SK-N-SH (cell line): ENCODE measurements at regions not wholly inside any gene's neighbourhood (a gene's known extent, or its start where the extent isn't known, plus 50 kb on each side); places are given as distances from the start of the nearest gene placed in this dataset.

Experiments used
- CTCF ChIA-PET: fragments of 300-600, 350-600 bp; formaldehyde crosslinking; extraction: SDS; loops from one replicate; lab custom pipeline; 2021; lab: Yijun Ruan, JAX
- POLR2A ChIA-PET: fragments of 350-600 bp; sonication (Branson Sonifier 250); formaldehyde crosslinking; extraction: SDS; loops from one replicate; lab custom pipeline; 2020; ENCODE audit warnings: antibody characterized with exemption, inconsistent platforms; lab: Yijun Ruan, JAX
- DNase-seq: peaks from one replicate; pipeline ENCODE4 v3.0.0; 2012
- H2AFZ ChIP-seq: fragments of 200-600 bp; sonication (generic); 2 replicates; pipeline ENCODE4 v1.8.1; 2016; ENCODE audit warnings: antibody characterized with exemption, mild to moderate bottlenecking, low read depth
- H3F3A ChIP-seq: fragments of 200-600 bp; sonication (generic); replicated peaks from 2 replicates; pipeline ENCODE3; 2016; ENCODE audit warnings: antibody characterized with exemption, mild to moderate bottlenecking; ENCODE audit not compliant: insufficient read depth
- H3K27ac ChIP-seq, 2 experiments: fragments of 200-500 bp in 1 of 2; fragments of 200-600 bp in 1 of 2; sonication (Bioruptor generic) in 1 of 2; sonication (generic), shearing (Covaris generic) in 1 of 2; 2 replicates each; pipeline versions ENCODE4 v1.5.1 to v1.6.1; 2014 to 2016; ENCODE audit warnings: low read depth in 2 of 2, inconsistent platforms in 1 of 2, low read length in 1 of 2, mild to moderate bottlenecking in 1 of 2, mixed read lengths in 1 of 2
- H3K27me3 ChIP-seq: fragments of 200-600 bp; sonication (generic), shearing (Covaris generic); 2 replicates; pipeline ENCODE4 v1.6.1; 2016; ENCODE audit warnings: mixed run types; ENCODE audit not compliant: insufficient read depth
- H3K36me3 ChIP-seq, 2 experiments: fragments of 200-500 bp in 1 of 2; fragments of 200-600 bp in 1 of 2; sonication (Bioruptor generic) in 1 of 2; sonication (generic) in 1 of 2; replicated peaks in 1 of 2; 2 replicates each; pipeline versions ENCODE3 to v1.5.1; 2014 to 2016; ENCODE audit warnings: low read length in 1 of 2, mild to moderate bottlenecking in 1 of 2; ENCODE audit not compliant: insufficient read depth in 2 of 2, control insufficient read depth in 1 of 2
- H3K4me1 ChIP-seq, 2 experiments: fragments of 200-500 bp in 1 of 2; fragments of 200-600 bp in 1 of 2; sonication (Bioruptor generic) in 1 of 2; sonication (generic), shearing (Covaris generic) in 1 of 2; 2 replicates each; pipeline versions ENCODE4 v1.5.1 to v1.6.1; 2014 to 2016; ENCODE audit warnings: low read depth in 1 of 2, low read length in 1 of 2, mixed run types in 1 of 2; ENCODE audit not compliant: insufficient read depth in 2 of 2, control insufficient read depth in 1 of 2
- H3K4me2 ChIP-seq: fragments of 200-600 bp; sonication (generic), shearing (Covaris generic); 2 replicates; pipeline ENCODE4 v1.6.1; 2017; ENCODE audit warnings: mixed run types
- H3K4me3 ChIP-seq, 2 experiments: fragments of 200-500 bp in 1 of 2; fragments of 200-600 bp in 1 of 2; sonication (Bioruptor generic) in 1 of 2; sonication (generic), shearing (Covaris generic) in 1 of 2; 2 replicates each; pipeline versions ENCODE4 v1.5.1 to v1.8.1; 2014 to 2016; ENCODE audit warnings: low read depth in 2 of 2, inconsistent platforms in 1 of 2, low read length in 1 of 2, mild to moderate bottlenecking in 1 of 2, mixed read lengths in 1 of 2, moderate library complexity in 1 of 2
- H3K79me2 ChIP-seq: fragments of 200-600 bp; sonication (generic); 2 replicates; pipeline ENCODE4 v1.8.1; 2017; ENCODE audit warnings: mild to moderate bottlenecking; ENCODE audit not compliant: insufficient read depth
- H3K9ac ChIP-seq: fragments of 200-600 bp; sonication (generic); 2 replicates; pipeline ENCODE4 v1.6.1; 2017; ENCODE audit warnings: mixed run types
- H3K9me2 ChIP-seq: fragments of 200-600 bp; sonication (generic); 2 replicates; pipeline ENCODE4 v1.6.1; 2017; ENCODE audit warnings: mixed run types
- H3K9me3 ChIP-seq: fragments of 200-600 bp; sonication (generic); 2 replicates; pipeline ENCODE4 v1.6.1; 2017; ENCODE audit warnings: mixed run types, mild to moderate bottlenecking, moderate library complexity
- H4K20me1 ChIP-seq: fragments of 200-600 bp; sonication (generic); 2 replicates; pipeline ENCODE4 v1.6.1; 2017; ENCODE audit warnings: mild to moderate bottlenecking, mixed run types; ENCODE audit not compliant: insufficient read depth
- EP300 ChIP-seq, 2 experiments: IDR thresholded peaks; 2 replicates each; pipeline versions ENCODE4 v1.4.0 to v1.6.1; 2012; ENCODE audit warnings: borderline replicate concordance in 1 of 2, low read depth in 1 of 2, low read length in 1 of 2
- EZH2phosphoT487 ChIP-seq: fragments of 200-600 bp; sonication (generic); IDR thresholded peaks from 2 replicates; pipeline ENCODE4 v1.6.1; 2017; ENCODE audit warnings: low read depth, mixed run types, mild to moderate bottlenecking, antibody characterized with exemption, moderate library complexity, borderline replicate concordance
- FOXJ3 ChIP-seq: sonication (generic); formaldehyde crosslinking; IDR thresholded peaks from 2 replicates; pipeline ENCODE4 v1.5.1; 2020; ENCODE audit warnings: mild to moderate bottlenecking, missing genetic modification reagents
- FOXM1 ChIP-seq: IDR thresholded peaks from 2 replicates; pipeline ENCODE4 v1.4.0; 2012; ENCODE audit warnings: low read depth, mild to moderate bottlenecking
- IRF3 ChIP-seq: fragments of 150-350 bp; IDR thresholded peaks from 2 replicates; pipeline ENCODE4 v1.6.1; 2016; ENCODE audit warnings: mild to moderate bottlenecking, low read depth, low read length
- JUND ChIP-seq: IDR thresholded peaks from 2 replicates; pipeline ENCODE4 v1.4.0; 2012
- NRF1 ChIP-seq: IDR thresholded peaks from 2 replicates; pipeline ENCODE4 v1.6.1; 2012; ENCODE audit warnings: low read depth, mild to moderate bottlenecking, low read length
- PBX3 ChIP-seq: IDR thresholded peaks from 2 replicates; pipeline ENCODE4; 2012
- POLR2AphosphoS5 ChIP-seq: IDR thresholded peaks from 2 replicates; pipeline ENCODE4 v1.6.1; 2012; ENCODE audit warnings: low read depth, low read length
- RAD21 ChIP-seq: IDR thresholded peaks from 2 replicates; pipeline ENCODE4 v1.6.1; 2012; ENCODE audit warnings: mild to moderate bottlenecking, low read length
- RCOR1 ChIP-seq: fragments of 150-350 bp; IDR thresholded peaks from 2 replicates; pipeline ENCODE4 v1.6.1; 2017; ENCODE audit warnings: antibody characterized with exemption, low read length
- REST ChIP-seq: IDR thresholded peaks from 2 replicates; pipeline ENCODE4 v1.6.1; 2012; ENCODE audit warnings: mild to moderate bottlenecking, low read depth, low read length, moderate library complexity
- RFX5 ChIP-seq: IDR thresholded peaks from 2 replicates; pipeline ENCODE4 v1.6.1; 2012; ENCODE audit warnings: mild to moderate bottlenecking, improper control_type of control experiment, low read length
- RXRA ChIP-seq: IDR thresholded peaks from 2 replicates; pipeline ENCODE4 v1.4.0; 2012; ENCODE audit warnings: low read depth, mild to moderate bottlenecking, borderline replicate concordance
- TAF1 ChIP-seq: IDR thresholded peaks from 2 replicates; pipeline ENCODE4 v1.6.1; 2012; ENCODE audit warnings: low read depth, mild to moderate bottlenecking, low read length, moderate library complexity, borderline replicate concordance
- TCF12 ChIP-seq: IDR thresholded peaks from 2 replicates; pipeline ENCODE4 v1.4.0; 2012
- TEAD4 ChIP-seq: IDR thresholded peaks from 2 replicates; pipeline ENCODE4 v1.4.0; 2012; ENCODE audit warnings: mild to moderate bottlenecking, borderline replicate concordance; ENCODE audit not compliant: insufficient read depth
- USF1 ChIP-seq: IDR thresholded peaks from 2 replicates; pipeline ENCODE4 v1.4.0; 2012; ENCODE audit warnings: low read depth, borderline replicate concordance
- ZBTB33 ChIP-seq: IDR thresholded peaks from 2 replicates; pipeline ENCODE4 v1.4.0; 2012; ENCODE audit warnings: low read depth, borderline replicate concordance
- WGBS: methylation state at CpG from one replicate; pipeline ENCODE4 v1.1.6; 2017; ENCODE audit warnings: low lambda C conversion rate; 5-methylcytosine and 5-hydroxymethylcytosine counted together

- Histone ChIP-seq H3F3A (no peaks in the 10 kb centered on the region), H3K4me2 (no peak overlapping the region), H3K4me3 (no peak overlapping the region), H3K9me2 (no peaks in the 10 kb centered on the region), H3K79me2 (no peaks in the 10 kb centered on the region), H3K4me1 (no peaks in the 10 kb centered on the region), H3K27ac (no peak overlapping the region), H2AFZ (no peak overlapping the region), H3K9ac (no peak overlapping the region), H3K27me3 (no peaks in the 10 kb centered on the region; the same call in 1 of the 2 replicates), H4K20me1 (no peaks in the 10 kb centered on the region), H3K36me3 (no peaks in the 10 kb centered on the region), H3K9me3 (no peaks in the 10 kb centered on the region)
- TF ChIP-seq RFX5, result no peak
- TF ChIP-seq EP300 (IDR thresholded peaks at IDR 0.05; ENCODE audit: borderline replicate concordance in 1 of 2, low read depth in 1 of 2, low read length in 1 of 2), result no peak
- no peak for TF ChIP-seq REST
- TF ChIP-seq TAF1, result no peak
- no peak for TF ChIP-seq FOXM1
- no peak for TF ChIP-seq IRF3
- TF ChIP-seq FOXJ3 (CRISPR knock-in tag), result no peak
- TF ChIP-seq RCOR1, result no peak
- TF ChIP-seq PBX3, result no peak
- TF ChIP-seq NRF1, result no peak
- no peak for TF ChIP-seq TCF12
- ChIA-PET POLR2A (no interaction called here), CTCF (interaction anchor here (1.2 kb wide), 1 partner anchor 70 kb away, joined by 3 read pairs; no protein-coding TSS in a partner anchor)
- no peak for DNase-seq
- WGBS, result 40% methylated on average over 10 of the region's 10 CpGs
Measured at GRCh38 chr18:32867936-32868335, 95.1 kb upstream of the KLHL14 start.

- WGBS, result 53% methylated on average over 6 of the region's 6 CpGs
- no peak for DNase-seq
- no peaks in the 10 kb centered on the region for H4K20me1 ChIP-seq
- no peak overlapping the region for H3K4me3 ChIP-seq
- POLR2A ChIA-PET, result no interaction called here
- CTCF ChIA-PET, result no interaction called here
- no peaks in the 10 kb centered on the region for H3K36me3 ChIP-seq
- no peaks in the 10 kb centered on the region for H3K9me3 ChIP-seq
- no peaks in the 10 kb centered on the region for H3K79me2 ChIP-seq
- H3K9ac ChIP-seq, result no peak overlapping the region
- no peak overlapping the region for H2AFZ ChIP-seq
- H3F3A ChIP-seq, result no peaks in the 10 kb centered on the region
- H3K27me3 ChIP-seq, result no peaks in the 10 kb centered on the region; the same call in 1 of the 2 replicates
- H3K9me2 ChIP-seq, result no peaks in the 10 kb centered on the region
- H3K4me2 ChIP-seq, result no peak overlapping the region
- H3K4me1 ChIP-seq, result no peaks in the 10 kb centered on the region
- no peak overlapping the region for H3K27ac ChIP-seq
- no peak for TF ChIP-seq RCOR1
- TF ChIP-seq EZH2phosphoT487, result no peak
- no peak for TF ChIP-seq RAD21
- no peak for TF ChIP-seq JUND
- no peak for TF ChIP-seq FOXJ3 (CRISPR knock-in tag)
- no peak for TF ChIP-seq IRF3
- no peak for TF ChIP-seq USF1
- no peak for TF ChIP-seq ZBTB33
- no peak for TF ChIP-seq RXRA
- no peak for TF ChIP-seq POLR2AphosphoS5
- TF ChIP-seq TEAD4, result no peak
Measured at GRCh38 chr18:32867330-32867729, 94.5 kb upstream of the KLHL14 start.
